ENCODE measurements at regions not wholly inside any gene's neighbourhood (a gene's known extent, or its start where the extent isn't known, plus 50 kb on each side); places are given as distances from the start of the nearest gene placed in this dataset.

DNA sequence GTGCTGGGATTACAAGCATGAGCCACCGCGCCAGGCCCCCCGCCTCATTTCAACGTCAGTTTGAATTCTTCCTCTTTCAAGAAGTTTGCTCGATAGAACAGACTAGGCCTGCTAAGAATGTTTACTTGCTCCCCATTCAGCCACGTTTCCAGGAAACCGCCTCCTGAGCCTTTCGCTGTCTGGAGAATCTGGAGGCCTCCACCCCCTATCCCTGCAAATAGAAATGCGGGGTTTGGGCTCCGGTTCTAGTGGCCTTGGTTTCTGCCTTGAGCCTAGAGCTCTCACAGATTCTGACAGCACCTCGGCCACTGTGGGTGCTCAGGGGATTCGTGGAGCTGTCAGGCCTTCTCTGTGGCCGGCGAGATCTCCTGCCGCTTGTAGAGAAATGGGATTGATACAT is 84.3 kb downstream of the UBIAD1 start:
- no peaks in the 10 kb centered on the region for H4K20me1 ChIP-seq (ENCODE audit: insufficient read depth)
- no peak overlapping the region for H3K4me2 ChIP-seq (ENCODE audit: low read length)
- H3F3A ChIP-seq (ENCODE audit: insufficient read depth, low read length, poor library complexity, severe bottlenecking) = no peaks in the 10 kb centered on the region
- no peak overlapping the region for H3K27ac ChIP-seq (ENCODE audit: low read length)
- H3K9me3 ChIP-seq (ENCODE audit: low read length) = no peaks in the 10 kb centered on the region
- TF ChIP-seq EZH2 (IDR thresholded peaks at IDR 0.05; ENCODE audit: borderline replicate concordance, insufficient read depth, low read length, poor library complexity, severe bottlenecking) (no peak), POLR2AphosphoS5 (IDR thresholded peaks at IDR 0.05) (no peak), TAF1 (IDR thresholded peaks at IDR 0.05; ENCODE audit: low read depth) (no peak), RAD21 (conservative IDR thresholded peaks at IDR 0.05) (no peak), EP300 (conservative IDR thresholded peaks at IDR 0.05; ENCODE audit: poor library complexity, severe bottlenecking) (no peak), SMC3 (conservative IDR thresholded peaks at IDR 0.05; ENCODE audit: poor library complexity) (no peak), MXI1 (conservative IDR thresholded peaks at IDR 0.05; ENCODE audit: poor library complexity, severe bottlenecking) (no peak)
- TF ChIP-seq, protein P1, sequence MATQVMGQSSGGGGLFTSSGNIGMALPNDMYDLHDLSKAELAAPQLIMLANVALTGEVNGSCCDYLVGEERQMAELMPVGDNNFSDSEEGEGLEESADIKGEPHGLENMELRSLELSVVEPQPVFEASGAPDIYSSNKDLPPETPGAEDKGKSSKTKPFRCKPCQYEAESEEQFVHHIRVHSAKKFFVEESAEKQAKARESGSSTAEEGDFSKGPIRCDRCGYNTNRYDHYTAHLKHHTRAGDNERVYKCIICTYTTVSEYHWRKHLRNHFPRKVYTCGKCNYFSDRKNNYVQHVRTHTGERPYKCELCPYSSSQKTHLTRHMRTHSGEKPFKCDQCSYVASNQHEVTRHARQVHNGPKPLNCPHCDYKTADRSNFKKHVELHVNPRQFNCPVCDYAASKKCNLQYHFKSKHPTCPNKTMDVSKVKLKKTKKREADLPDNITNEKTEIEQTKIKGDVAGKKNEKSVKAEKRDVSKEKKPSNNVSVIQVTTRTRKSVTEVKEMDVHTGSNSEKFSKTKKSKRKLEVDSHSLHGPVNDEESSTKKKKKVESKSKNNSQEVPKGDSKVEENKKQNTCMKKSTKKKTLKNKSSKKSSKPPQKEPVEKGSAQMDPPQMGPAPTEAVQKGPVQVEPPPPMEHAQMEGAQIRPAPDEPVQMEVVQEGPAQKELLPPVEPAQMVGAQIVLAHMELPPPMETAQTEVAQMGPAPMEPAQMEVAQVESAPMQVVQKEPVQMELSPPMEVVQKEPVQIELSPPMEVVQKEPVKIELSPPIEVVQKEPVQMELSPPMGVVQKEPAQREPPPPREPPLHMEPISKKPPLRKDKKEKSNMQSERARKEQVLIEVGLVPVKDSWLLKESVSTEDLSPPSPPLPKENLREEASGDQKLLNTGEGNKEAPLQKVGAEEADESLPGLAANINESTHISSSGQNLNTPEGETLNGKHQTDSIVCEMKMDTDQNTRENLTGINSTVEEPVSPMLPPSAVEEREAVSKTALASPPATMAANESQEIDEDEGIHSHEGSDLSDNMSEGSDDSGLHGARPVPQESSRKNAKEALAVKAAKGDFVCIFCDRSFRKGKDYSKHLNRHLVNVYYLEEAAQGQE (IDR thresholded peaks at IDR 0.05; ENCODE audit: borderline replicate concordance) = no peak
- TF ChIP-seq, protein P2, sequence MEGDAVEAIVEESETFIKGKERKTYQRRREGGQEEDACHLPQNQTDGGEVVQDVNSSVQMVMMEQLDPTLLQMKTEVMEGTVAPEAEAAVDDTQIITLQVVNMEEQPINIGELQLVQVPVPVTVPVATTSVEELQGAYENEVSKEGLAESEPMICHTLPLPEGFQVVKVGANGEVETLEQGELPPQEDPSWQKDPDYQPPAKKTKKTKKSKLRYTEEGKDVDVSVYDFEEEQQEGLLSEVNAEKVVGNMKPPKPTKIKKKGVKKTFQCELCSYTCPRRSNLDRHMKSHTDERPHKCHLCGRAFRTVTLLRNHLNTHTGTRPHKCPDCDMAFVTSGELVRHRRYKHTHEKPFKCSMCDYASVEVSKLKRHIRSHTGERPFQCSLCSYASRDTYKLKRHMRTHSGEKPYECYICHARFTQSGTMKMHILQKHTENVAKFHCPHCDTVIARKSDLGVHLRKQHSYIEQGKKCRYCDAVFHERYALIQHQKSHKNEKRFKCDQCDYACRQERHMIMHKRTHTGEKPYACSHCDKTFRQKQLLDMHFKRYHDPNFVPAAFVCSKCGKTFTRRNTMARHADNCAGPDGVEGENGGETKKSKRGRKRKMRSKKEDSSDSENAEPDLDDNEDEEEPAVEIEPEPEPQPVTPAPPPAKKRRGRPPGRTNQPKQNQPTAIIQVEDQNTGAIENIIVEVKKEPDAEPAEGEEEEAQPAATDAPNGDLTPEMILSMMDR (IDR thresholded peaks at IDR 0.05; ENCODE audit: poor library complexity, severe bottlenecking) = no peak
- H3K4me3 ChIP-seq (ENCODE audit: low read length) = no peak overlapping the region
- no peaks in the 10 kb centered on the region for H3K79me2 ChIP-seq (replicated peaks; ENCODE audit: insufficient read depth, low read length)
- no peaks in the 10 kb centered on the region for H3K36me3 ChIP-seq (ENCODE audit: insufficient read depth, low read length)
- H3K9ac ChIP-seq (ENCODE audit: low read length) = no peak overlapping the region
- H2AFZ ChIP-seq (ENCODE audit: low read depth, low read length) = no peak overlapping the region
- no peaks in the 10 kb centered on the region for H3K27me3 ChIP-seq (ENCODE audit: insufficient read depth, low read depth, low read length)
- no peaks in the 10 kb centered on the region for H3K9me2 ChIP-seq (ENCODE audit: insufficient read depth, low read length)

DNA sequence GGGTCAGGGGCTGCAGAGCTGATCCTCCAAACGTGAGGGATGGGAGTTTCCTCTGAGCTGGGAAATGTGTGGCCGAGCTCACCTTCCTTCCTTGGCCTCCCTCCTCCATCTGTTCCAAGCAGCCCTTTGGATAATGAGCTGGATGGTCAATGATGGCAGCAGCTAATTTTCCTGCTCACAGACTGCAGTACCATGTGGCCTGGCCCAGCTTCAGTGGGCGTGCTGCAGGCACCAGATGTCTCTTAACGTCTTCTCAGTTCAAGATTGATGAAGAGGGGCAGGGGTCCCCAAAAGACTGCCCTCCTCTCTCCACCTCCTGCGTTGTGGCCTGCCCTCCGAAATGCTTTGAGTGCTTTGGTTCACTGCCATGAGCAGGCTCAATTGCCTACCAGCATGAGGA is 86.0 kb downstream of the UBIAD1 start:
- H3K4me2 ChIP-seq (ENCODE audit: low read length) = no peak overlapping the region
- no peaks in the 10 kb centered on the region for H3F3A ChIP-seq (ENCODE audit: insufficient read depth, low read length, poor library complexity, severe bottlenecking)
- no peaks in the 10 kb centered on the region for H3K9me2 ChIP-seq (ENCODE audit: insufficient read depth, low read length)
- no peaks in the 10 kb centered on the region for H3K27me3 ChIP-seq (ENCODE audit: insufficient read depth, low read depth, low read length)
- H2AFZ ChIP-seq (ENCODE audit: low read depth, low read length) = no peak overlapping the region
- no peaks in the 10 kb centered on the region for H4K20me1 ChIP-seq (ENCODE audit: insufficient read depth)
- H3K9me3 ChIP-seq (ENCODE audit: low read length) = no peaks in the 10 kb centered on the region
- no peaks in the 10 kb centered on the region for H3K36me3 ChIP-seq (ENCODE audit: insufficient read depth, low read length)
- H3K4me3 ChIP-seq (ENCODE audit: low read length) = no peak overlapping the region
- no peaks in the 10 kb centered on the region for H3K79me2 ChIP-seq (replicated peaks; ENCODE audit: insufficient read depth, low read length)
- H3K27ac ChIP-seq (ENCODE audit: low read length) = no peak overlapping the region
- TF ChIP-seq MXI1 (conservative IDR thresholded peaks at IDR 0.05; ENCODE audit: poor library complexity, severe bottlenecking) (no peak), SMC3 (conservative IDR thresholded peaks at IDR 0.05; ENCODE audit: poor library complexity) (no peak), POLR2AphosphoS5 (IDR thresholded peaks at IDR 0.05) (no peak), EP300 (conservative IDR thresholded peaks at IDR 0.05; ENCODE audit: poor library complexity, severe bottlenecking) (no peak), TAF1 (IDR thresholded peaks at IDR 0.05; ENCODE audit: low read depth) (no peak), EZH2 (IDR thresholded peaks at IDR 0.05; ENCODE audit: borderline replicate concordance, insufficient read depth, low read length, poor library complexity, severe bottlenecking) (no peak), RAD21 (conservative IDR thresholded peaks at IDR 0.05) (no peak)
- TF ChIP-seq, protein P1 (IDR thresholded peaks at IDR 0.05; ENCODE audit: borderline replicate concordance) = no peak
- TF ChIP-seq, protein P2 (IDR thresholded peaks at IDR 0.05; ENCODE audit: poor library complexity, severe bottlenecking) = no peak
- no peak overlapping the region for H3K9ac ChIP-seq (ENCODE audit: low read length)
